ENCODE measurements at regions not wholly inside any gene's neighbourhood (a gene's known extent, or its start where the extent isn't known, plus 50 kb on each side); places are given as distances from the start of the nearest gene placed in this dataset.

GRCh38 chr6:5855787-5856470 lies 150.8 kb downstream of the NRN1 start:
- peaks cover 3% of the 10 kb centered on the region for H3K4me1 ChIP-seq (ENCODE audit: insufficient read depth, low read length)
- no peaks in the 10 kb centered on the region for H4K20me1 ChIP-seq (ENCODE audit: insufficient read depth, low read length)
- no peak overlapping the region for H3K4me3 ChIP-seq (ENCODE audit: insufficient read depth, low read depth, low read length)
- no peak overlapping the region for H3K9ac ChIP-seq (ENCODE audit: low read length)
- no peak for DNase-seq (ENCODE audit: low read depth)
- no peak for FAIRE-seq
- no peak overlapping the region for H3K4me3 Mint-ChIP-seq (ENCODE audit: unreplicated experiment)
- no peak overlapping the region for H2AFZ ChIP-seq (ENCODE audit: low read depth, low read length)
- peaks cover 24% of the 10 kb centered on the region for H3K27me3 Mint-ChIP-seq (ENCODE audit: low read depth, unreplicated experiment)
- H3K9me3 ChIP-seq (ENCODE audit: insufficient read depth, low read depth, low read length), result no peaks in the 10 kb centered on the region
- no peaks in the 10 kb centered on the region for H3K36me3 Mint-ChIP-seq (ENCODE audit: low read depth, unreplicated experiment)
- no peak overlapping the region for H3K4me2 ChIP-seq (ENCODE audit: low read length)
- H3K27ac Mint-ChIP-seq (ENCODE audit: unreplicated experiment), result no peak overlapping the region
- H3K4me1 Mint-ChIP-seq (ENCODE audit: low read depth, unreplicated experiment), result peaks cover 2% of the 10 kb centered on the region
- H3K79me2 ChIP-seq (ENCODE audit: insufficient read depth, low read length), result no peaks in the 10 kb centered on the region
- peaks cover 2% of the 10 kb centered on the region for H3K9me3 Mint-ChIP-seq (ENCODE audit: unreplicated experiment)
- H3K27ac ChIP-seq (ENCODE audit: low read depth, low read length), result no peak overlapping the region
- H3K27me3 ChIP-seq (ENCODE audit: insufficient read depth, low read length), result peaks cover 3% of the 10 kb centered on the region
- no peaks in the 10 kb centered on the region for H3K36me3 ChIP-seq (ENCODE audit: insufficient read depth, low read length)
- TF ChIP-seq EZH2 (IDR thresholded peaks at IDR 0.05; ENCODE audit: insufficient read depth, low read length) (no peak), CTCF (IDR thresholded peaks at IDR 0.05; ENCODE audit: insufficient read depth, low read depth, low read length) (no peak)

- Mint-ChIP-seq H3K4me1 (ENCODE audit: low read depth, unreplicated experiment) (peaks cover 2% of the 10 kb centered on the region), H3K9me3 (ENCODE audit: unreplicated experiment) (peaks cover 5% of the 10 kb centered on the region), H3K27ac (ENCODE audit: unreplicated experiment) (no peak overlapping the region), H3K27me3 (ENCODE audit: low read depth, unreplicated experiment) (peaks cover 34% of the 10 kb centered on the region), H3K36me3 (ENCODE audit: low read depth, unreplicated experiment) (no peaks in the 10 kb centered on the region), H3K4me3 (ENCODE audit: unreplicated experiment) (no peak overlapping the region)
- no peaks in the 10 kb centered on the region for H3K79me2 ChIP-seq (ENCODE audit: insufficient read depth, low read length)
- H3K4me3 ChIP-seq (ENCODE audit: insufficient read depth, low read depth, low read length), result no peak overlapping the region
- H3K27ac ChIP-seq (ENCODE audit: low read depth, low read length), result no peak overlapping the region
- H3K4me1 ChIP-seq (ENCODE audit: insufficient read depth, low read length), result peaks cover 3% of the 10 kb centered on the region
- H3K36me3 ChIP-seq (ENCODE audit: insufficient read depth, low read length), result no peaks in the 10 kb centered on the region
- H3K4me2 ChIP-seq (ENCODE audit: low read length), result no peak overlapping the region
- peaks cover 3% of the 10 kb centered on the region for H3K27me3 ChIP-seq (ENCODE audit: insufficient read depth, low read length)
- FAIRE-seq (no peak), DNase-seq (ENCODE audit: low read depth) (no peak)
- no peaks in the 10 kb centered on the region for H4K20me1 ChIP-seq (ENCODE audit: insufficient read depth, low read length)
- no peak overlapping the region for H2AFZ ChIP-seq (ENCODE audit: low read depth, low read length)
- TF ChIP-seq EZH2 (IDR thresholded peaks at IDR 0.05; ENCODE audit: insufficient read depth, low read length) (no peak), CTCF (IDR thresholded peaks at IDR 0.05; ENCODE audit: insufficient read depth, low read depth, low read length) (no peak)
- no peak overlapping the region for H3K9ac ChIP-seq (ENCODE audit: low read length)
- H3K9me3 ChIP-seq (ENCODE audit: insufficient read depth, low read depth, low read length), result no peaks in the 10 kb centered on the region
These were observed 151.8 kb downstream of the NRN1 start for GRCh38 chr6:5854899-5855298.

GRCh38 chr6:5851261-5851757 lies 155.4 kb downstream of the NRN1 start:
- peak; percentile 10 for DNase-seq (ENCODE audit: low read depth)
- no peak for FAIRE-seq
- H3K4me3 ChIP-seq (ENCODE audit: insufficient read depth, low read depth, low read length), result peak overlapping the region; percentile 51
- H3K27me3 ChIP-seq (ENCODE audit: insufficient read depth, low read length), result peaks cover 2% of the 10 kb centered on the region
- TF ChIP-seq CTCF (IDR thresholded peaks at IDR 0.05; ENCODE audit: insufficient read depth, low read depth, low read length), result no peak
- TF ChIP-seq EZH2 (IDR thresholded peaks at IDR 0.05; ENCODE audit: insufficient read depth, low read length), result no peak
- no peaks in the 10 kb centered on the region for H3K9me3 ChIP-seq (ENCODE audit: insufficient read depth, low read depth, low read length)
- peaks cover 3% of the 10 kb centered on the region for H3K4me1 ChIP-seq (ENCODE audit: insufficient read depth, low read length)
- Mint-ChIP-seq H3K27ac (ENCODE audit: unreplicated experiment) (no peak overlapping the region), H3K27me3 (ENCODE audit: low read depth, unreplicated experiment) (peaks cover 69% of the 10 kb centered on the region), H3K4me3 (ENCODE audit: unreplicated experiment) (peak overlapping the region; percentile 80), H3K4me1 (ENCODE audit: low read depth, unreplicated experiment) (peaks cover 2% of the 10 kb centered on the region), H3K36me3 (ENCODE audit: low read depth, unreplicated experiment) (no peaks in the 10 kb centered on the region), H3K9me3 (ENCODE audit: unreplicated experiment) (peaks cover 5% of the 10 kb centered on the region)
- H3K79me2 ChIP-seq (ENCODE audit: insufficient read depth, low read length), result no peaks in the 10 kb centered on the region
- peak overlapping the region; percentile 94 for H2AFZ ChIP-seq (ENCODE audit: low read depth, low read length)
- no peak overlapping the region for H3K27ac ChIP-seq (ENCODE audit: low read depth, low read length)
- H3K4me2 ChIP-seq (ENCODE audit: low read length), result peak overlapping the region; percentile 84
- peak overlapping the region; percentile 35 for H3K9ac ChIP-seq (ENCODE audit: low read length)
- no peaks in the 10 kb centered on the region for H3K36me3 ChIP-seq (ENCODE audit: insufficient read depth, low read length)
- no peaks in the 10 kb centered on the region for H4K20me1 ChIP-seq (ENCODE audit: insufficient read depth, low read length)
